Naive thymus-derived CD8-positive, alpha-beta T cell (primary cell): ENCODE measurements at regions not wholly inside any gene's neighbourhood (a gene's known extent, or its start where the extent isn't known, plus 50 kb on each side); places are given as distances from the start of the nearest gene placed in this dataset.

ENCODE experiments used
- ATAC-seq, 2 donors: fragments of 150-1000 bp; cut with Tn5 transposase in 1 of 2; sonication (Bioruptor Pico), chemical (Tn5 transposase) in 1 of 2; 1 replicate in 1 of 2; 2 replicates in 1 of 2; pipeline ENCODE4 v1.10.0; 2021; ENCODE audit warnings: mild to moderate bottlenecking in 2 of 2, moderate library complexity in 2 of 2
- POLR2A ChIA-PET: fragments of 350-600 bp; sonication (Branson Sonifier 250); formaldehyde crosslinking; loops from one replicate; lab custom pipeline; 2021; ENCODE audit warnings: antibody characterized with exemption; lab: Charles Lee
- DNase-seq, 10 donors: peaks; one replicate each; pipeline versions ENCODE4 v3.0.0 to v3.0.0-alpha.2; 2020 to 2022
- H3K27ac Mint-ChIP-seq, 10 donors: one replicate each; pipeline ENCODE4 v1.8.0; 2020 to 2022; ENCODE audit warnings: mild to moderate bottlenecking in 10 of 10, mixed read lengths in 10 of 10, moderate library complexity in 4 of 10, inconsistent platforms in 1 of 10
- H3K27me3 Mint-ChIP-seq, 5 donors: one replicate each; pipeline ENCODE4 v1.8.0; 2021 to 2022; ENCODE audit warnings: mixed read lengths in 5 of 5
- H3K36me3 Mint-ChIP-seq, 3 donors: one replicate each; pipeline ENCODE4 v1.8.0; 2020 to 2022; ENCODE audit warnings: mixed read lengths in 3 of 3, mild to moderate bottlenecking in 2 of 3, inconsistent platforms in 1 of 3
- H3K4me1 Mint-ChIP-seq, 4 donors: one replicate each; pipeline ENCODE4 v1.8.0; 2021 to 2022; ENCODE audit warnings: mixed read lengths in 4 of 4
- H3K4me3 Mint-ChIP-seq, 10 donors: one replicate each; pipeline ENCODE4 v1.8.0; 2020 to 2022; ENCODE audit warnings: mild to moderate bottlenecking in 10 of 10, mixed read lengths in 10 of 10, moderate library complexity in 6 of 10, inconsistent platforms in 1 of 10
- H3K9me3 Mint-ChIP-seq, 9 donors: one replicate each; pipeline ENCODE4 v1.8.0; 2020 to 2022; ENCODE audit warnings: mixed read lengths in 9 of 9, mild to moderate bottlenecking in 3 of 9, inconsistent platforms in 1 of 9, moderate library complexity in 1 of 9

DNA sequence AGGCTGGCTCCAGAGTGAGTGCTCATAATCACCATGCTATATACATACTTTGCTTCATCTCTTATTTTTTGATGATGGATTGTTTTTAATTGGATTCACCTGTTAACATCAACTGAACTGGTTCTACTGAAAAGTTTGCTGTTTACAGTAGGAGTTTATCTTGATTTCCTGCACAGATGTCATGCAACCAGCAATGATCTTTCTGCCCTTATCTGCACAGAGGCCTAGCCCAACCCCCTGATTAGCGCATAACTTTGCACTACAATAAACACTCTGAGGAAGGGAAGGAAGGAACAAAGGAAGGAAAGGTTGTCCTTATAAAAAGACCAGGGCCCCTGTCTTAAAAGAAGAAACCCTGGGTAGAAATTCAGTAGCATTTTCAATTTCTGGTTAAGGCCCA, 152.9 kb downstream of the RGS9 start:
- no peak for DNase-seq
- Mint-ChIP-seq H3K36me3 (no peaks in the 10 kb centered on the region), H3K27ac (no peak overlapping the region), H3K27me3 (peaks cover 3 to 7% (median 3%) of the 10 kb centered on the region in 5 donors), H3K9me3 (no peaks in the 10 kb centered on the region), H3K4me3 (no peak overlapping the region), H3K4me1 (peaks cover 2 to 9% (median 7%) of the 10 kb centered on the region in 4 donors)
- no peak for ATAC-seq
- POLR2A ChIA-PET: no interaction called here

DNA sequence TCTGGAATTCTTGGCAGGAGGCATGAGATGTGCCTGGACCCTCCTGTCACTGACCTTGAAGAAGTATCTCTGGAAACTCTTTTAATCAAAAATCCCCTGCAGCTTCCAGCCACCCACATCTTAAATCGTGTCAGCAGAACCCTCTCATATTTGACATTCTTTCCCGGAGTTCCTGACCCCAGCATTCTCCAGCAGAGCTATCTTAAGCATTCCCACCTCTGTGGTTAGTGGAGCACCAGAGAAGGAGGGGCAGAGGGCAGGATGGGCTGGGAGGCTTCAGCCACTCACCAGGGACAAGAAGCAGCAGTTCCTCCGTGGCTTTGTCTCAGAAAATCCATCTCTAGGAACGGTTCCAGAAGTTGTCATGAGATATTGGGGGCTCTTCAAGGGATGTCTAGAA, 149.9 kb downstream of the RGS9 start:
- DNase-seq (no peak), ATAC-seq (no peak)
- POLR2A ChIA-PET: no interaction called here
- no peaks in the 10 kb centered on the region for H3K4me1 Mint-ChIP-seq
- H3K9me3 Mint-ChIP-seq: peaks cover 0 to 7% (median 0%) of the 10 kb centered on the region in 9 donors
- no peak overlapping the region for H3K27ac Mint-ChIP-seq
- H3K4me3 Mint-ChIP-seq: no peak overlapping the region
- H3K36me3 Mint-ChIP-seq: peaks cover 0 to 3% (median 0%) of the 10 kb centered on the region in 3 donors
- peaks cover 0 to 3% (median 2%) of the 10 kb centered on the region in 5 donors for H3K27me3 Mint-ChIP-seq

DNA sequence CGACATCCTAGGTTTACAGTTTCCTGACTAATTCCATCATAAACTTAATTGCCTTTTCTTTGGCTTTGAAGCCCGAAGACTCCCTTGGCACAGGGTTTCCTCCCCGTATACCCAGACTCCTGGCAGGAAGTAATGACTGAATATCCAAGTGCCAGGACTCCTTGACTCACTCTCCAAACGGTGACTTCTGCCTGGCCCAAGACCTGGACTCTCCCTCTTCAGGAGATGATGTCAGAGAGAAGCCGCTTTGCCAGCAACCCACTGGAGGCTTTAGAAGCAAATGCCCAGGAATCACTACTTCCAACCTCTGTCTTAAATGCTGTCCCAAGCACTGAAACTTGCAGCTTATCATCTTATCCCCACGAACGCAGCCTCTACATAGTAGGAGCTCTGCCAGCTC, 146.5 kb downstream of the RGS9 start:
- Mint-ChIP-seq H3K36me3 (peaks cover 0 to 3% (median 0%) of the 10 kb centered on the region in 3 donors), H3K9me3 (peaks cover 0 to 7% (median 0%) of the 10 kb centered on the region in 9 donors), H3K4me3 (no peak overlapping the region), H3K27ac (no peak overlapping the region), H3K27me3 (peaks cover 0 to 3% (median 2%) of the 10 kb centered on the region in 5 donors), H3K4me1 (no peaks in the 10 kb centered on the region)
- no peak for DNase-seq
- POLR2A ChIA-PET: no interaction called here
- ATAC-seq: no peak

DNA sequence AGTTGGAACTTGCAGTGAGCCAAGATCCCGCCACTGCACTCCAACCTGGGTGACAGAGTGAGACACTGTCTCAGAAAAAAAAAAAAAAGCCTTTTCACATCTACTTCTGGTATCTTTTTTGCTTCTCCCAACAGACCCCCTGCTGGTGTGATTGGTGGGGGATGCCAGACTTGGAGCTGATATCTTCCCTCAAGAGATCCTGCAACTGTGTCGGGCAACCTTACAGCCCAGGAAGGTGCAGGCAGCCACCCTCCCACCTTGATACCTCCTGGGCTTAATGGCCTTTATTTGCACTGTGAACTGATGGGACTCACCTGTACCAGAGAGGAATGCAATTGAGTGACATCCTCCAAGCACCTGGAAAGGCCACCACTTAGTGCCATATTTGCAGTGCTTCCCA, 142.3 kb downstream of the RGS9 start:
- Mint-ChIP-seq H3K4me1 (peaks cover 7 to 14% (median 10%) of the 10 kb centered on the region in 4 donors), H3K9me3 (peaks cover 0 to 7% (median 0%) of the 10 kb centered on the region in 9 donors), H3K27ac (no peak overlapping the region), H3K27me3 (peaks cover 7 to 21% (median 13%) of the 10 kb centered on the region in 5 donors), H3K36me3 (peaks cover 0 to 3% (median 0%) of the 10 kb centered on the region in 3 donors), H3K4me3 (no peak overlapping the region)
- no peak for ATAC-seq
- POLR2A ChIA-PET: no interaction called here
- DNase-seq: no peak

DNA sequence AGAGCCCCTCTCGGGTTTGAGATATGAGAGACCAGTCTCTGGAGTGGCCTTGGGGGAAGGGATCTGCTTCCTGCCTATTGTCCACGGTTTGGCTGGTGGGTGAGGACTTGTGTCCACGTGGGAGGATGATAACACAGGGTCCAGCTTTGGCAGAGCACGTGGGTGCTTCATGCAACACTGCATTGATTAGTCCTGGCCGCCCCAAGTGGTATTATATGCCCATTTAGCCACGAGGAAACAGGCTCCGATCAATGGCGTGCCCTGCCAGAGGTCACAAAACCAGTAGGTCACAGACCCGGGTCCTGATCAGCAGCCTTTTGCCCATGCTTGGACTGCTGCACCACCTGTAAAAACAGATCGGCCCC, 141.6 kb downstream of the RGS9 start:
- no peak for DNase-seq
- H3K27me3 Mint-ChIP-seq: peaks cover 7 to 22% (median 13%) of the 10 kb centered on the region in 5 donors
- no peak for ATAC-seq

DNA sequence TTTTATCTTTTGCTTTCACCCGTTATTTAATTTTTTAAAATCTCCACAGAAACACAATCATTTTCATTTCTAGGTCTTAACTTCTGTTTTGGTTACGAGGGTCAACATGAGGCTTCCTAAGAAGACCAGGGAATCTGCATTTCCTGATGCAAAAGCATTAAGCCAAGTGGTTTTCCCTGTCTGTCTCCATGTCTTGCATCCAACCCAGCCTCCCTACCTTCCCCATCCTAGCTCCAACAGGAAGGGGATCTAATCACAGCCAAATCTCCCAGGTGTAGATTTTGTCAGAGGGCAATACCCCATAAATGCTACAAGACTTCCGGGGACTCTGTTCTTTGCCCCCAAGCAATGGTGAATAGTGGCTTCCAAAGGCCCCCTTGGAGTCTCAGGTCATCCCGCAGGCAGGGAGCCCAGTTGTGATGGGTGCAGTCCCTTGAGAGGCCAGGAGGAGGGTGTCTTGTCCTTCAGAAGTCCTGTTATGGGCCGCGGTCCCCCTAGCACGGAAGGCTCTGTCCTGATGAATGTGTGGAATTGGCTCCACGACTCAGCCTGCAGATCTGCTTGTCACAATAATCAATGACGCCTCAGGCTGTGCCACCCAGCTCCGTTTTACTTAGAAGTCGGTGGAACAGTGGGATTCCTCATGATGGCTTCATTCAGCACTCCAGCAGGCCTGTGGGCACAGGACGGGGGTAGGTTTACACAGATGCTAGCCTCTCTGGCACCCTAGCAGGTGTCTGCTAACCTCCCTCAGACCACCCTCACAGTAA, 141.1 kb downstream of the RGS9 start:
- Mint-ChIP-seq H3K9me3 (peaks cover 0 to 5% (median 0%) of the 10 kb centered on the region in 9 donors), H3K36me3 (peaks cover 0 to 1% (median 0%) of the 10 kb centered on the region in 3 donors), H3K4me1 (peaks cover 7 to 14% (median 10%) of the 10 kb centered on the region in 4 donors), H3K4me3 (no peak overlapping the region), H3K27ac (no peak overlapping the region), H3K27me3 (peaks cover 7 to 22% (median 13%) of the 10 kb centered on the region in 5 donors)
- peak in 4 of 10 donors; percentile 7 to 14 (median 9) for DNase-seq
- POLR2A ChIA-PET: interaction anchor here (0.6 kb wide), 1 partner anchor 1395 kb away, joined by 5 read pairs; no protein-coding TSS in a partner anchor
- ATAC-seq: no peak

More for the DNA sequence above, 141.6 kb downstream of the RGS9 start:
- POLR2A ChIA-PET: interaction anchor here (0.6 kb wide), 1 partner anchor 1396 kb away, joined by 5 read pairs; no protein-coding TSS in a partner anchor
- Mint-ChIP-seq H3K4me3 (no peak overlapping the region), H3K27ac (no peak overlapping the region), H3K36me3 (peaks cover 0 to 3% (median 0%) of the 10 kb centered on the region in 3 donors), H3K4me1 (peaks cover 7 to 14% (median 10%) of the 10 kb centered on the region in 4 donors), H3K9me3 (peaks cover 0 to 7% (median 0%) of the 10 kb centered on the region in 9 donors)

DNA sequence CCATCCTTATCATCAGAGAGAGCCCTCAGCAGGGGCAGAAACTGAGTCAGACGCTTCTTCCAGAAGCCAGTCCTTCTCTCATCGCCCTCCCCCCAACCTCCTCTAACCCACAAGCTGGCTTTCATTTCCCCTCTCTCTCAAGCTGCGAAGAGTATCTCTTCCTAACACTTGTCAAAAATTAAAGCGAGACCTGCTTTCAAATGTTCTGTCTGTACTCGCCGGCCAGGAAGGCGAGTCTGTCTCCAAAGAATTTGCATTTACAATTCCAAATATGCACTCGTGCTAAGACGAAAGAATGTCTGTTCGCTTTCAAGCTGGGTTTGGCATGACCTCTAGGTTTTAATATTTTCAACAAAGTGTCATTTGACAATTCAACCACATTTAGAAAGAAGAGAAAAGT, 140.4 kb downstream of the RGS9 start:
- Mint-ChIP-seq H3K4me3 (no peak overlapping the region), H3K4me1 (peaks cover 7 to 14% (median 10%) of the 10 kb centered on the region in 4 donors), H3K27me3 (peaks cover 7 to 22% (median 13%) of the 10 kb centered on the region in 5 donors), H3K27ac (no peak overlapping the region), H3K9me3 (peaks cover 0 to 1% (median 0%) of the 10 kb centered on the region in 9 donors), H3K36me3 (no peaks in the 10 kb centered on the region)
- ATAC-seq: no peak
- POLR2A ChIA-PET: no interaction called here
- no peak for DNase-seq
